ENCODE measurements at regions not wholly inside any gene's neighbourhood (a gene's known extent, or its start where the extent isn't known, plus 50 kb on each side); places are given as distances from the start of the nearest gene placed in this dataset.
"Not testable (repeated sequence)": the region's sequence is repeated elsewhere in the genome, so short reads cannot be mapped to it uniquely, and the experiment has no call there.

DNA sequence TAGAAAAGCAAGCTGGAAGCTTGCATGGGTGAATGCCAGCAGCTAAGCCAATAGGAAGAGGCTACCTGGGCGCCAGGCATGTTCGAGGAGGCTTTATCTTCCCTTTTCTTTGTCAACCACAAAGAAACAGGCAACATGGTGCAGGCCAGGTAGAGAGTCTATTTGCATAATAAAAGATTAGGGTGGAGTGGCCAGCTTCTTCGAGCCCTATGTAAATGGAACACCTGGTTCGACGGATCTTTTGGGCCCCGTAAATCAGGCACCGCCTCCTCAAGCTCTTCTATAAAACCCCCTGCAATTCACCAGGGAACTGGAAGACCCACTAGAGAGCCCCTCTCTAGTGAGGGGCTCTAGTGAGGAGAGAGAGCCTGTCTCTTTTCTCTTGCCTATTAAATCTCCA is 1106.2 kb upstream of the CELF2 start:
- Histone ChIP-seq H3K4me3 (ENCODE audit: low read length) (no peak overlapping the region), H3K4me1 (ENCODE audit: insufficient read depth, low read length) (no peaks in the 10 kb centered on the region), H3K27me3 (ENCODE audit: insufficient read depth, low read length) (no peaks in the 10 kb centered on the region), H3K9me3 (ENCODE audit: low read depth, low read length) (no peaks in the 10 kb centered on the region)

DNA sequence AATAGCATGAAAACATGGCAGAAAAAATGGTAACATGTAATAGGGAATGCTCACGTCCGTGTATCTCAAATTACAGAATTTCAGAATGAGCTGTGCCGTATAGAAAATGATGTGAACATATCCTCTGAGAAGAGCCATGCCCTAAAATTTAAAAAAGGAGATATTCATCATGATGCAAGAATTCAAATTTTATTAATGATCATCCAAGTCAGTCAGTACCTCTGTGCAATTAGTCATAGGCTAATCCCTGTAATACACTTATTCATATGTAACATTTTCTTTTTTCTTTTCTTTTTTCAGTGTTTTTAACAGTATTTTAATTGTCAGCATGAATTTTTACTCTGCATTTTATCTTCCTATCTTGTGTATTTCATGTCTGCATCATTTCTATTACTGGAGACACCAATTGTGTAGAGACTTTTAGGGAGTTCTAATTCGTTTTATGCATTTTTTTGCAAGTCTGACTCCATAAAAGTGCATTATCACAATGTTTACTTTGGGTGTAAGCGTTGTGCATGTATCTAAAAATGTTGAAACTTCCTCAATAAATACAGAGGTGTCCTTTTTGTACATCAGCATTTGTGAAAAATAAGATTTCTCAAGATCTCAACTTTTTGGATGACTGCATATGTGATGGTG is 1103.7 kb upstream of the CELF2 start:
- H3K4me3 ChIP-seq (ENCODE audit: low read length), result no peak overlapping the region
- no peaks in the 10 kb centered on the region for H3K9me3 ChIP-seq (ENCODE audit: low read depth, low read length)
- H3K4me1 ChIP-seq (ENCODE audit: insufficient read depth, low read length), result no peaks in the 10 kb centered on the region
- no peaks in the 10 kb centered on the region for H3K27me3 ChIP-seq (ENCODE audit: insufficient read depth, low read length)

DNA sequence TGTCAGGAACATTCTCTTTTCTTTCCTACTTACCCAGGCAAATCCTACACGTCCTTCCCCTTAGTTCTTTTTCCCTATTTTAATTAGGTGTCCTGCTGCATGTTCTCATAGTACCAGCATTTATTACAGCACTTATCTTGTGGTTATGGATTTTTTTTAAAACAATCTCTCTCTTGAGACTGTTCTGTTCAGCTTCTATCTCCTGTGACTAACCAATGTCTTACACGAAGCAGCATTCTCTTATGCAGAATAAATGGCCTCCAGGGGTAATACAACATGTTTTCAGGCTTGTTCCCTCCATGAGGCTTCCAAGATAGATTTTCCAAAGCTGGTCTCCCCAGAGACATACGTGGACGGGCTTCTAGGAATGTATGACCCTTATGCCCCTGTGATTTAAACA is 1096.1 kb upstream of the CELF2 start:
- no peaks in the 10 kb centered on the region for H3K9me3 ChIP-seq (ENCODE audit: low read depth, low read length)
- H3K4me1 ChIP-seq (ENCODE audit: insufficient read depth, low read length), result no peaks in the 10 kb centered on the region
- H3K27me3 ChIP-seq (ENCODE audit: insufficient read depth, low read length), result no peaks in the 10 kb centered on the region
- no peak overlapping the region for H3K4me3 ChIP-seq (ENCODE audit: low read length)

DNA sequence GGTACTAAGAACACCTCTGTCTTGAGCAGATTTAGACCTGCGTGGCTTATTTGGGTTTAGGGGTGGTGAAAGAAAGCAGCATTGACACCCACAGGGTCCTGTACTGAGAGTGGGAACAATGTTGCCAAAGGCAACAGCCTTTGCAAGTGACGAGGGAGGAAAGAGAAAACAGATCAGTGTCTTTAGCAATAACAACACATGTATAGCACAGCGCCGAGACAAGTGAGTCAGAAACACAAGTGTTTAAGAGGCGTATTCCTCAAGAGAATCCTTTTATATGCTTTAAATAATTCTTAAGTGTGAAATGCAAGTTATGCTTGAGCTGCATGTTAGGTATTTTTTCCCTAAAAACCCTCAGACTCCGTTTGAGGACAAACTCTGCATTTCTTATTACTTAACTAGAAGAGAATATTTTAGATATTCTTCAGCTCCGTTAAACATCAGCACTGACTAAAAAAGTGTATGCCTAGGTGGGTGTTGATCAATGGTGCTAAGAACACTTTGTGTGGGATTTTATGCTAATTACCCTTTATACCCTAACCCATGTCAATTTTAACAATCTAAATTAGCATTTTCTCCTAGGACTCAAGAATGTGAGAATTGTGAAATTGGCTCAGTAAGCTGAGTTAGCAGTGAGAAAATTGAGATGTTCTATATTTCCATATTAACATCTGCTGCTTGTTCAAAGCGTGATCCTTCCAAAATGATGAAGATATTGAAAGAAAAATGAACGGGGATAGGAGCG is 1095.4 kb upstream of the CELF2 start:
- no peaks in the 10 kb centered on the region for H3K4me1 ChIP-seq (ENCODE audit: insufficient read depth, low read length)
- H3K9me3 ChIP-seq (ENCODE audit: low read depth, low read length), result no peaks in the 10 kb centered on the region
- H3K4me3 ChIP-seq (ENCODE audit: low read length), result no peak overlapping the region
- no peaks in the 10 kb centered on the region for H3K27me3 ChIP-seq (ENCODE audit: insufficient read depth, low read length)

DNA sequence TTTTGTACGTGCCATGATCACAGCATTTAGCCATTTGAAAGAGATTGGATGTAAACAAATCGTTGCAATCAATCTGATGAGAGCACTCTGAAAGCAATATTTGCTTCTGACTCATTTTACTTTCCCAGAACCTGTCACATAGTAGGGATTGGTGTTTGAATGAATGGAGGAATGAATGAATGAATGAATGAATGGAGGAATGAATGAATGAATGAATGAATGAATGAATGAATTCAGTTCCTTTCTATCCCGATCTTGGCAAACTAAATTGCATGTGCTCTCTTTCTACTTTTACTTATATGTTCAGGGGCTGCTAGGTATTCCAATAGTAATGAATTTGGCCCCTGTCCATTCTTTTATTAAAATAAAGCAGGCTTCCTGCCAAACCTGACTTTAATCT is 1091.7 kb upstream of the CELF2 start:
- H3K27me3 ChIP-seq (ENCODE audit: insufficient read depth, low read length), result no peaks in the 10 kb centered on the region
- no peaks in the 10 kb centered on the region for H3K4me1 ChIP-seq (ENCODE audit: insufficient read depth, low read length)
- no peaks in the 10 kb centered on the region for H3K9me3 ChIP-seq (ENCODE audit: low read depth, low read length)
- H3K4me3 ChIP-seq (ENCODE audit: low read length), result no peak overlapping the region

DNA sequence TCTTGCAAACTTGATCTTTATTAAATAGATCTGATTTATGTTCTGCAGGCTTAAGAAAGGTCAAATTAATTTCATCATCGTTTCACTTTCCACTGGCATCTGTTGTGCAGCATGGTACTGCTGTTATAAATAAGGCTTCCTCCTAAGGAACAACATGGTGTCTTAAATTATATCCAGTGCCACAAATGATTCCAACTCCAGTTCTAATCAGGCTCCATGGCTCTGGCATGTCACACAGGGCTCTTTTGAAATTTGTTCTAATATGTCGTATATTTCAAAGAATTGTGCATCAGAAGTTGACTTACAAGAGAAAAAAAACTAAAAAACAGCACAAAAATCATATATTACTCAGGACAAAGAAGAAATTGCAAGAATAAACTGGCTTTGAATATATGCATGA is 1090.8 kb upstream of the CELF2 start:
- H3K27me3 ChIP-seq (ENCODE audit: insufficient read depth, low read length), result no peaks in the 10 kb centered on the region

DNA sequence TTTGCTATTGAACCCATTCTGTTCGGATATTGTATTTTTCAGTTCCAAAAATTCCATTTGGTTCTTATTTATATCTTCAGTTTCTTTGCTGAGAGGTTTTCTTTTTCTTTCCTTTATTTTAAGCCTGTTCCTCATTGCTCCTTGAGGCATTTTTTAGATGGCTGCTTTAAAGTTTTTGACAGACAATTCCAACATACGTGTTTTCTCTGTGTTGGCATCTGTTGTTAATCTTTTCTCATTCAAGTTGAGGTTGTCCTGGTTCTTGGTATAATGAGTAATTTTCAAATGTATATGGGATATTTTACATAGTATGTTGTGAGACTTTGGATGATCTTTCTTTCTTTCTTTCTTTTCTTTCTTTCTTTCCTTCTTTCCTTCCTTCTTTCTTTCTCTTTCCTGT is 1078.0 kb upstream of the CELF2 start:
- Histone ChIP-seq H3K27me3 (ENCODE audit: insufficient read depth, low read length) (no peaks in the 10 kb centered on the region), H3K9me3 (ENCODE audit: low read depth, low read length) (no peaks in the 10 kb centered on the region), H3K4me1 (ENCODE audit: insufficient read depth, low read length) (no peaks in the 10 kb centered on the region), H3K4me3 (ENCODE audit: low read length) (no peak overlapping the region)

More for the DNA sequence above, 1090.8 kb upstream of the CELF2 start:
- no peaks in the 10 kb centered on the region for H3K4me1 ChIP-seq (ENCODE audit: insufficient read depth, low read length)
- no peak overlapping the region for H3K4me3 ChIP-seq (ENCODE audit: low read length)
- H3K9me3 ChIP-seq (ENCODE audit: low read depth, low read length), result no peaks in the 10 kb centered on the region

DNA sequence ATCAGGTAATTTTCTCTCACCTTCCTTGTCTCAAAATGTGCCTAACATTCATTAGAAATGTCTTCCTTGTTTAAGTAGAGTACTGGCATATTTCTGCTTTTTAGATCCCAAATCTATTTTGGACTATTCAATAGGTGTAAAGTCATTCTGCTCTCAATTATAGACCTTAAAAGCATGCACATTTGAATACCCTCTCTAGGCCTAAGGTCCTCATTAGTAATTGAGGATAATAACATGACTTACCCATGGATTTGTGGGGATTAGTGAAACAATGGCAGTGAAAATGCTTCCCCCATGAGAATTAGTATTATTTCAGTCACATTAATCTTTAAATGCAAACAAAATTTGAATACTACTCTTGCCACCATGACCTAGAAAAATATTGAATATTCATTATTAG is 1073.0 kb upstream of the CELF2 start:
- Histone ChIP-seq H3K4me3 (ENCODE audit: low read length) (no peak overlapping the region), H3K4me1 (ENCODE audit: insufficient read depth, low read length) (no peaks in the 10 kb centered on the region), H3K9me3 (ENCODE audit: low read depth, low read length) (no peaks in the 10 kb centered on the region), H3K27me3 (ENCODE audit: insufficient read depth, low read length) (no peaks in the 10 kb centered on the region)

DNA sequence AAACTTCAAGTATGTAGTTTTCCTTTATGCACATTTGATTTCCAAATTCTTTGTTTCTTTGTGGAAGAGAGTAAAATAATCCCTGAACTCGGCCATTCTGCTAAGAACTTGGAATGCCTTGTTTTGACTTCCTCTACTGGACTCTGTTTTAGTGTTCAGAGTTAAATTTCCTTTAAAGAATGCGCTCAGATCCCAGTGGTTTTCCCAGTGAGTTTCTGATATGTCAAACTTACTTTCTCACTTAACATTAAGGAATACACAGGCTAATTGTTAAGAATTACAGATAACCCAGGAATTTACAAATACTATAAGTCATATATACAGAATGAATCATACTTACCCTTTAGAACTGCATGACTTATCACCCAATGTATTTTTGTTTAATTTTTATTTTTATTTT is 1067.6 kb upstream of the CELF2 start:
- H3K4me1 ChIP-seq (ENCODE audit: insufficient read depth, low read length), result peaks cover 5% of the 10 kb centered on the region
- H3K27me3 ChIP-seq (ENCODE audit: insufficient read depth, low read length), result no peaks in the 10 kb centered on the region
- H3K4me3 ChIP-seq (ENCODE audit: low read length), result no peak overlapping the region
- no peaks in the 10 kb centered on the region for H3K9me3 ChIP-seq (ENCODE audit: low read depth, low read length)

DNA sequence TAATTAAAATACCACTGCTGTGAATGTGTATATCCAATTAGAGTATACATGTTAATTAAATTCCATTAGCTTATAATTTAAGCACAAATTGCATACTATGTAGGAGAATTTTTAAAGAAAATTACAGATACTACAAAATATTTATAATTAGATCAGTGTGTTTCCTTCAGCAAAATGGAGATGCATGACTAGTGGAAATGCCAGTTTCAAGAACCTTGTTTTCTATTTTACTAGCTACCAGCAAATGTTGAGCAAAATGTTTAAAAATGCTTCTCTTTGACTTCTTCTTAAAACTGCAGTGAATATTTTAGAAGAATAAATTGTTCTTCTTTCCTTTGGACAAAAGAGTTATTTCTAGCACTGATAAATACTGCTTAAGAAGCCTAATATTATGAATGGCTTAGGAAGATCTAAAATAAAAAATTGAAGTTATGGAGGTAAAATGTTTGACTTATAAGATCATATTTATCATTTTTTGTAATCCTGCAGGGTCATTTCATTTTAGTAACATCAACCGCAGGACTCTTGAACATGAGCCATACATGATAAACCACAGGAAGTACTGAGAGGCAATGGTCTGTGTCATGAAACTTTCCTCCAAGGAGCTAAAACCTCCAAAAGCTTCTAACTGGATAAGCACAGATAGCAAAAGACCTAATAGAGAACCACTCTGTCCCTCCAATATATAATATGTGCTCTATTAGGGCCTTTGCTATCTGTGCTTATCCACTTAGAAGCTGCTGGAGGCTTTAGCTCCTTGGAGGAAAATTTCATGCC is 1066.0 kb upstream of the CELF2 start:
- H3K4me3 ChIP-seq (ENCODE audit: low read length), result no peak overlapping the region
- H3K27me3 ChIP-seq (ENCODE audit: insufficient read depth, low read length), result no peaks in the 10 kb centered on the region
- H3K9me3 ChIP-seq (ENCODE audit: low read depth, low read length), result no peaks in the 10 kb centered on the region
- peaks cover 5% of the 10 kb centered on the region for H3K4me1 ChIP-seq (ENCODE audit: insufficient read depth, low read length)

DNA sequence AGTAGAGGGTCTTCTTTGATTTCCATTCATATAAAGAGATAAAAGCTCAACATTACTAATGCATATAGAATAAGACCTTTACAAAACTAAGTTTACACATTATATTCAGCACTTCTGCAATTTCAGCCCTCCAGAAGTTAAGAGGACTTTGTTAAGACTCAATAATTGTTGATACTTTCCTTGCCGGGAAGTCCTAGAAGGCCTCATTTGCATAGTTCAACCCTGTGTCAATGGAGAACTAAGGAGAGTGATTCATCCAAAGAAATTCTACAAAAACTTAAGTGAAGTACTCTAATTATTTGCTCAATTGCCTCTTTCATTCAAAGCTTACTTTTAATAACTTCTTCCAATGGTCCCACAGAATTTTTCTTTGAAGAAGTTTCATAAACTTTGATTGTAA is 1060.3 kb upstream of the CELF2 start:
- Histone ChIP-seq H3K4me1 (ENCODE audit: insufficient read depth, low read length) (no peaks in the 10 kb centered on the region), H3K27me3 (ENCODE audit: insufficient read depth, low read length) (no peaks in the 10 kb centered on the region), H3K9me3 (ENCODE audit: low read depth, low read length) (no peaks in the 10 kb centered on the region), H3K4me3 (ENCODE audit: low read length) (no peak overlapping the region)

DNA sequence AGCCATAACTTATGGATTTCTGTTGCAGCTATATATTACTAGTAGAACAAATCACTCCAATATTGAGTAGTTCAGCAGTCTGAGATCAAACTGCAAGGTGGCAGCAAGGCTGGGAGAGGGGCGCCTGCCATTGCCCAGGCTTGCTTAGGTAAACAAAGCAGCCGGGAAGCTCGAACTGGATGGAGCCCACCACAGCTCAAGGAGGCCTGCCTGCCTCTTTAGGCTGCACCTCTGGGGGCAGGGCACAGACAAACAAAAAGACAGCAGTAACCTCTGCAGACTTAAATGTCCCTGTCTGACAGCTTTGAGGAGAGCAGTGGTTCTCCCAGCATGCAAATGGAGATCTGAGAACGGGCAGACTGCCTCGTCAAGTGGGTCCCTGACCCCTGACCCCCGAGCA is 1059.8 kb upstream of the CELF2 start:
- not testable (repeated sequence) for H3K9me3 ChIP-seq (ENCODE audit: low read depth, low read length); H3K4me3 ChIP-seq (ENCODE audit: low read length)

DNA sequence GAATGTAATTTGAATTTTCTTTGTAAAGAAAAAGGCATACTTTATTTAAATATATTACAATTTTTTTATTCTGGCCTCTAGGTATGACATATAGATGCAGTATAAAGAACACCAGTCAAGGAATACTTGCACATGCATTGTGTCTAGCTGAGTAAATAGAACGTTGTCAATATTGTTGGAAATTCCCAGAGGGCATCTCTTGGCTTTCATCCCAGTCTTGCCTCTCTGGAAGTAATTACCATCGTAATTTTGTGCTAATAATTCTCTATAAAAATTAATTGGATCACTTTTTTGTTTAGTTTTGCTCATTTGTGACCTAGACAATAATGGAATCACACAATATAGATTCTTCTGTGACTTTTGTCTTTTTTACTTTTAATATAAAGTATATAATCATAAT is 1052.3 kb upstream of the CELF2 start:
- H3K27me3 ChIP-seq (ENCODE audit: insufficient read depth, low read length), result no peaks in the 10 kb centered on the region
- H3K4me1 ChIP-seq (ENCODE audit: insufficient read depth, low read length), result no peaks in the 10 kb centered on the region
- H3K4me3 ChIP-seq (ENCODE audit: low read length), result no peak overlapping the region
- H3K9me3 ChIP-seq (ENCODE audit: low read depth, low read length), result no peaks in the 10 kb centered on the region

More for the DNA sequence above, 1059.8 kb upstream of the CELF2 start:
- not testable (repeated sequence) for H3K27me3 ChIP-seq (ENCODE audit: insufficient read depth, low read length); H3K4me1 ChIP-seq (ENCODE audit: insufficient read depth, low read length)

DNA sequence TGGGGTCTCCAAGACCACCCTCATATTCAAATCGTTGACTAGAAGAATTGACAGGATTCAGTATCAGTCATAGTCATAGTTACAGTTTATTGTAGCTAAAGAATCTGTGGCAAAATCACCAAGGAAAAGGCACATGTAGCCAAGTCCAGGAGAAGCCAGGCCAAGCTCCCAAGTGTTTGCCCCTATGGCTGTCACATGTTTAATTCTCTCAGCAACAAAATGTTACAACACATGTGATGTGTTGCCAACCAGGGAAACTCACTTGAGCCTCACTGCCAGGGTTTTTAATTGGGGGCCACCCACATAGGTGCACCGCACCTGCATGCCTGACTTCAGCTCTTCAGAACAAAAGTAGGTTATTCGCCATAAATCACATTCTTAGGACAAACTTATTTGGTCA is 1030.9 kb upstream of the CELF2 start:
- H3K4me1 ChIP-seq (ENCODE audit: insufficient read depth, low read length), result no peaks in the 10 kb centered on the region
- H3K9me3 ChIP-seq (ENCODE audit: low read depth, low read length), result no peaks in the 10 kb centered on the region
- no peaks in the 10 kb centered on the region for H3K27me3 ChIP-seq (ENCODE audit: insufficient read depth, low read length)
- no peak overlapping the region for H3K4me3 ChIP-seq (ENCODE audit: low read length)

DNA sequence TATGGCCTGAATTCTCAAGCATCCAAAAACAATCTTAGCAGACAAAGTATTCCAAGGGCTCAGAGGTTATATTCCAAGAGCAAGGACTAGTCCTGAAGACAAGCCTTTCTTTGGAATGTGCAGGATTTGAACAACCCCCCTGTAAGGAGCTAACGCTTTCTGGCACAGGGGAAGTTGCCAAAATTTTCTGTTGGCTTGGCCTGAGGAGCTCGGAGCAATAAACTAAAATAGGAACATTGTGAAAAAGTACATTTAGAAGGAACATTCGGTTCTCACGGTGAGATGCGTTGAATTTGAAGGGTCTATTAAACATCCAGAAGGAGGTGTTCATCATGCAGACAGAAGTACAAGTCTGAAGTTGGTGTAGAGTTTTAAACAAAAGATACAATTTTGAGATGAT is 1030.5 kb upstream of the CELF2 start:
- no peaks in the 10 kb centered on the region for H3K27me3 ChIP-seq (ENCODE audit: insufficient read depth, low read length)
- H3K4me3 ChIP-seq (ENCODE audit: low read length), result no peak overlapping the region
- no peaks in the 10 kb centered on the region for H3K4me1 ChIP-seq (ENCODE audit: insufficient read depth, low read length)
- no peaks in the 10 kb centered on the region for H3K9me3 ChIP-seq (ENCODE audit: low read depth, low read length)

All from mononuclear cell (primary cell).